CD4-positive, alpha-beta T cell (primary cell): ENCODE measurements at regions not wholly inside any gene's neighbourhood (a gene's known extent, or its start where the extent isn't known, plus 50 kb on each side); places are given as distances from the start of the nearest gene placed in this dataset.

ENCODE experiments used
- ATAC-seq: fragments of 200-7000 bp; cut with Tn5 transposase; one replicate; pipeline ENCODE4 v1.10.0; 2022; ENCODE audit warnings: mild to moderate bottlenecking; ENCODE audit not compliant: poor library complexity
- CTCF ChIA-PET: fragments of 350-600 bp; sonication (Branson Sonifier 250); formaldehyde crosslinking; loops from one replicate; lab custom pipeline; 2021; ENCODE audit warnings: antibody characterized with exemption, inconsistent platforms; lab: Charles Lee
- POLR2A ChIA-PET: fragments of 350-600 bp; sonication (Branson Sonifier 250); formaldehyde crosslinking; loops from one replicate; lab custom pipeline; 2021; ENCODE audit warnings: antibody characterized with exemption, inconsistent platforms; lab: Charles Lee
- DNase-seq, 14 experiments: peaks; one replicate each; pipeline ENCODE4 v3.0.0-alpha.2; 2013 to 2020; ENCODE audit warnings: mixed read lengths in 2 of 14
- H3K27ac ChIP-seq, 2 donors: one replicate each; pipeline versions ENCODE4 v1.5.1 to v1.7.0; 2013; ENCODE audit warnings: low read length in 2 of 2, low read depth in 1 of 2, mild to moderate bottlenecking in 1 of 2
- H3K27me3 ChIP-seq, 2 experiments: 1 replicate in 1 of 2; 2 replicates in 1 of 2; pipeline versions ENCODE4 v1.6.1 to v1.7.0; 2013; ENCODE audit warnings: low read length in 2 of 2, control low read depth in 1 of 2, mild to moderate bottlenecking in 1 of 2, moderate library complexity in 1 of 2; ENCODE audit not compliant: insufficient read depth in 2 of 2, control insufficient read depth in 1 of 2
- H3K36me3 ChIP-seq: one replicate; pipeline ENCODE4 v1.6.1; 2013; ENCODE audit warnings: low read length, control low read depth; ENCODE audit not compliant: insufficient read depth
- H3K4me1 ChIP-seq: one replicate; pipeline ENCODE4 v1.6.1; 2013; ENCODE audit warnings: low read length, control low read depth; ENCODE audit not compliant: insufficient read depth
- H3K4me3 ChIP-seq: one replicate; pipeline ENCODE4 v1.5.1; 2013; ENCODE audit warnings: mild to moderate bottlenecking, low read length, moderate library complexity
- H3K9me3 ChIP-seq, 2 experiments: 1 replicate in 1 of 2; 2 replicates in 1 of 2; pipeline versions ENCODE4 v1.6.1 to v1.7.0; 2013; ENCODE audit warnings: low read length in 2 of 2, mild to moderate bottlenecking in 2 of 2, control low read depth in 1 of 2, moderate library complexity in 1 of 2; ENCODE audit not compliant: control insufficient read depth in 1 of 2, insufficient read depth in 1 of 2
- H3K27ac Mint-ChIP-seq: one replicate; pipeline ENCODE4 v1.8.0; 2020; ENCODE audit warnings: mixed read lengths
- H3K27me3 Mint-ChIP-seq: one replicate; pipeline ENCODE4 v1.8.0; 2021; ENCODE audit warnings: mixed read lengths
- H3K36me3 Mint-ChIP-seq: one replicate; pipeline ENCODE4 v1.8.0; 2021; ENCODE audit warnings: low read depth, mixed read lengths
- H3K4me1 Mint-ChIP-seq: one replicate; pipeline ENCODE4 v1.8.0; 2021; ENCODE audit warnings: low read depth, mixed read lengths
- H3K4me3 Mint-ChIP-seq: one replicate; pipeline ENCODE4 v1.8.0; 2020; ENCODE audit warnings: mild to moderate bottlenecking, mixed read lengths
- H3K9me3 Mint-ChIP-seq: one replicate; pipeline ENCODE4 v1.8.0; 2020; ENCODE audit warnings: mixed read lengths
- CTCF ChIP-seq: fragments of 200-600 bp; IDR thresholded peaks from one replicate; pipeline ENCODE4 v1.8.0; 2022; ENCODE audit warnings: antibody characterized with exemption, mild to moderate bottlenecking
- intact Hi-C, 2 experiments: fragments of 100-400 bp; cut with DNase I in 1 of 2; cut with micrococcal nuclease in 1 of 2; formaldehyde crosslinking; loops; one replicate each; pipeline versions ENCODE4 v1.15.1 to v1.9.0; 2023 to 2025; cut with DNase I, micrococcal nuclease

- Histone ChIP-seq H3K36me3 (no peaks in the 10 kb centered on the region), H3K9me3 (peaks cover 20 to 33% of the 10 kb centered on the region in 2 experiments), H3K4me3 (no peak overlapping the region), H3K27me3 (no peaks in the 10 kb centered on the region), H3K4me1 (no peaks in the 10 kb centered on the region), H3K27ac (no peak overlapping the region)
- no peak for TF ChIP-seq CTCF
- Mint-ChIP-seq H3K4me1 (no peaks in the 10 kb centered on the region), H3K4me3 (no peak overlapping the region), H3K9me3 (peaks cover 17% of the 10 kb centered on the region), H3K36me3 (no peaks in the 10 kb centered on the region), H3K27me3 (no peaks in the 10 kb centered on the region), H3K27ac (no peak overlapping the region)
- POLR2A ChIA-PET: no interaction called here
- intact Hi-C loops: no loop called here
- ATAC-seq (no peak), DNase-seq (no peak)
- CTCF ChIA-PET: no interaction called here
Observed at GRCh38 chr19:57053401-57053800, 66.4 kb upstream of the USP29 start.

GRCh38 chr19:57055956-57056355 is 63.8 kb upstream of the USP29 start:
- H3K9me3 Mint-ChIP-seq: peaks cover 24% of the 10 kb centered on the region
- Histone ChIP-seq H3K9me3 (peaks cover 16 to 31% of the 10 kb centered on the region in 2 experiments), H3K27ac (no peak overlapping the region), H3K36me3 (no peaks in the 10 kb centered on the region), H3K27me3 (no peaks in the 10 kb centered on the region), H3K4me1 (no peaks in the 10 kb centered on the region), H3K4me3 (no peak overlapping the region)
- intact Hi-C loops: no loop called here
- DNase-seq (no peak), ATAC-seq (no peak)
- H3K4me3 Mint-ChIP-seq: no peak overlapping the region
- TF ChIP-seq CTCF: no peak
- ChIA-PET CTCF (no interaction called here), POLR2A (no interaction called here)
- no peaks in the 10 kb centered on the region for H3K27me3 Mint-ChIP-seq
- H3K27ac Mint-ChIP-seq: no peak overlapping the region
- H3K36me3 Mint-ChIP-seq: no peaks in the 10 kb centered on the region
- no peaks in the 10 kb centered on the region for H3K4me1 Mint-ChIP-seq

GRCh38 chr19:57057036-57057686 is 62.6 kb upstream of the USP29 start:
- Histone ChIP-seq H3K4me1 (no peaks in the 10 kb centered on the region), H3K27ac (no peak overlapping the region), H3K27me3 (no peaks in the 10 kb centered on the region), H3K36me3 (no peaks in the 10 kb centered on the region), H3K4me3 (no peak overlapping the region), H3K9me3 (peaks cover 16 to 39% of the 10 kb centered on the region in 2 experiments)
- no peaks in the 10 kb centered on the region for H3K27me3 Mint-ChIP-seq
- ChIA-PET POLR2A (no interaction called here), CTCF (no interaction called here)
- no peak overlapping the region for H3K27ac Mint-ChIP-seq
- no peak overlapping the region for H3K4me3 Mint-ChIP-seq
- DNase-seq (no peak), ATAC-seq (no peak)
- TF ChIP-seq CTCF: no peak
- no peaks in the 10 kb centered on the region for H3K4me1 Mint-ChIP-seq
- H3K9me3 Mint-ChIP-seq: peaks cover 19% of the 10 kb centered on the region
- H3K36me3 Mint-ChIP-seq: no peaks in the 10 kb centered on the region
- intact Hi-C loops: no loop called here
